ENCODE measurements at regions not wholly inside any gene's neighbourhood (a gene's known extent, or its start where the extent isn't known, plus 50 kb on each side); places are given as distances from the start of the nearest gene placed in this dataset.

DNA sequence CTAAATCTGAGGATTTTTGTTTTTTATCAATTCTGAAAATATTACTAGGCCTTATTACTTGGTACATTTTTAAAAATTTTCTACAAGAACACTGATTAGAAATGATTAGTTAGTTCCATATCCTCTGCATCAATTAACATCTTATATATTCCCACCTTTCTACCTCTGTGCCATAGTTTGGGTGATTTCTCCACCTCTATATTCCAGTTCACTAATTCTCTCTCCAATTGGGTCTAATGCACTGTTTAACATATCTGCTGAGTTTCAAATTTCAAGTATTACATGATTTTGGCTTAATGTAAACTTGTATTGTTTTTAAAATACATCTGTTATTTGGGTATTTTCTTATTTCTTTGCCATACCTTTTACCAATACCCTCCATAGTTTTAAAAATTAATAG, 705.7 kb upstream of the SALL3 start:
- TF ChIP-seq, protein P1, sequence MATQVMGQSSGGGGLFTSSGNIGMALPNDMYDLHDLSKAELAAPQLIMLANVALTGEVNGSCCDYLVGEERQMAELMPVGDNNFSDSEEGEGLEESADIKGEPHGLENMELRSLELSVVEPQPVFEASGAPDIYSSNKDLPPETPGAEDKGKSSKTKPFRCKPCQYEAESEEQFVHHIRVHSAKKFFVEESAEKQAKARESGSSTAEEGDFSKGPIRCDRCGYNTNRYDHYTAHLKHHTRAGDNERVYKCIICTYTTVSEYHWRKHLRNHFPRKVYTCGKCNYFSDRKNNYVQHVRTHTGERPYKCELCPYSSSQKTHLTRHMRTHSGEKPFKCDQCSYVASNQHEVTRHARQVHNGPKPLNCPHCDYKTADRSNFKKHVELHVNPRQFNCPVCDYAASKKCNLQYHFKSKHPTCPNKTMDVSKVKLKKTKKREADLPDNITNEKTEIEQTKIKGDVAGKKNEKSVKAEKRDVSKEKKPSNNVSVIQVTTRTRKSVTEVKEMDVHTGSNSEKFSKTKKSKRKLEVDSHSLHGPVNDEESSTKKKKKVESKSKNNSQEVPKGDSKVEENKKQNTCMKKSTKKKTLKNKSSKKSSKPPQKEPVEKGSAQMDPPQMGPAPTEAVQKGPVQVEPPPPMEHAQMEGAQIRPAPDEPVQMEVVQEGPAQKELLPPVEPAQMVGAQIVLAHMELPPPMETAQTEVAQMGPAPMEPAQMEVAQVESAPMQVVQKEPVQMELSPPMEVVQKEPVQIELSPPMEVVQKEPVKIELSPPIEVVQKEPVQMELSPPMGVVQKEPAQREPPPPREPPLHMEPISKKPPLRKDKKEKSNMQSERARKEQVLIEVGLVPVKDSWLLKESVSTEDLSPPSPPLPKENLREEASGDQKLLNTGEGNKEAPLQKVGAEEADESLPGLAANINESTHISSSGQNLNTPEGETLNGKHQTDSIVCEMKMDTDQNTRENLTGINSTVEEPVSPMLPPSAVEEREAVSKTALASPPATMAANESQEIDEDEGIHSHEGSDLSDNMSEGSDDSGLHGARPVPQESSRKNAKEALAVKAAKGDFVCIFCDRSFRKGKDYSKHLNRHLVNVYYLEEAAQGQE (IDR thresholded peaks at IDR 0.05; ENCODE audit: insufficient read depth in 1 of 2, low read depth in 2 of 2, low read length in 2 of 2), result no peak
- TF ChIP-seq FOXP2 (optimal IDR thresholded peaks at IDR 0.05; ENCODE audit: borderline replicate concordance, extremely low read depth, extremely low read length, insufficient read depth) (no peak), POLR2AphosphoS5 (IDR thresholded peaks at IDR 0.05; ENCODE audit: low read depth, low read length) (no peak), SIN3A (IDR thresholded peaks at IDR 0.05; ENCODE audit: borderline replicate concordance, insufficient read depth, low read length) (no peak), TAF1 (IDR thresholded peaks at IDR 0.05; ENCODE audit: borderline replicate concordance, insufficient read depth, low read length) (no peak)

DNA sequence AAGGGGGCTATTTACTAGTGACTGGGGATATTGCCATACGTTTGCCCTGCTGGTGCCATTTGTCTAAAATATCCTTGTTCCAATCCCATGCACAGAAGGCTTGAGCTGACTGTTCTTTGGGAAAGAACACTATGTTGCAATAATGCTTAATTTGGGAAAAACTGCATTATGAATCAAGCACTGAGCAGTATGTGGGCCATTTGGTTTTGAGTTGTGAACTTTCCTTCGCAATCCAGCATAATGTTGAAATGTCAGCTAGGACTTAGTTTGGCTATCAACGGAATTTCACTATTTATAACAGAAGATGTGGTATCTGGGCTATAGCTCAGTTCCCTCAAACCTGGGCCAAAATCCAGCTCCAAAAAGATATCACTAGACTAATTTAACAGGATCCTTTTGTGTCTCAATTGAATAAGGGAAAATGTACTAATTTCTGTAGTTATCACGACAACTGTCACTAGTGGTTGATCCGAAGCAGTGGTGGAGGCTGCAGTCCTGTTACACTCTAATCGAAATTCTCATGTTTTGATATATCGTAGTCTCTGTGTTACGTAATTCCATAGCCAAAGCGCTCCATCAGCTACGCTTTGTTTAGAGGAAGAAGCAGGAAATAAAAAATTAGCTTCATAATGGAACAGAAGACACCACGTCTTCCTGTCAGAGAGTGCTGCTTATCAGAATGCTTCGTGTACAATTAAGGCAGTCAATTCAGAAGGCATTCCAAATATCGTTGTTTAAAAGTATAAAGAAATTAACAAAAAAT, 686.8 kb upstream of the SALL3 start:
- TF ChIP-seq TAF1 (IDR thresholded peaks at IDR 0.05; ENCODE audit: borderline replicate concordance, insufficient read depth, low read length) (no peak), POLR2AphosphoS5 (IDR thresholded peaks at IDR 0.05; ENCODE audit: low read depth, low read length) (no peak), SIN3A (IDR thresholded peaks at IDR 0.05; ENCODE audit: borderline replicate concordance, insufficient read depth, low read length) (no peak), FOXP2 (optimal IDR thresholded peaks at IDR 0.05; ENCODE audit: borderline replicate concordance, extremely low read depth, extremely low read length, insufficient read depth) (no peak)
- TF ChIP-seq, protein P1 (IDR thresholded peaks at IDR 0.05; ENCODE audit: insufficient read depth in 1 of 2, low read depth in 2 of 2, low read length in 2 of 2), result no peak

DNA sequence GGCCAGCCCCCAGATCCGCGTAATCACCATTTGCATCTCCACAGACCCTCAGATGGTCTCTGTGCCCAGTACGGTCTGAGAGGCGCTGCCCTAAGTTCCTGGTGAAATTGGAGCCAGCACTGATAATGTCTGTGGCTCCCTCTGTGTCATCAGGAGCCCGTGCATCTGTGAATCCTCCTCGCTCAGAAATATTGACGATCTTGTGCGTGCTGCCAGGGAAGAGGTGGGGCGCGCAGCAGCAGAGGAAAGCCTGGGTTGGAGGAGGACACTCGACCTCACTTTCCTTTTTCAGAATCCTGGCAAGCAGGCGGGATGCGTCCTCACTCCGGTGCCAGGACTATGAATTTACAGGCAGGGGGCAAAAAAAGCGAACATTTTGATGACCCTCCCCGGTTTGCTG, 686.1 kb upstream of the SALL3 start:
- TF ChIP-seq SIN3A (IDR thresholded peaks at IDR 0.05; ENCODE audit: borderline replicate concordance, insufficient read depth, low read length) (no peak), TAF1 (IDR thresholded peaks at IDR 0.05; ENCODE audit: borderline replicate concordance, insufficient read depth, low read length) (no peak), FOXP2 (optimal IDR thresholded peaks at IDR 0.05; ENCODE audit: borderline replicate concordance, extremely low read depth, extremely low read length, insufficient read depth) (no peak), POLR2AphosphoS5 (IDR thresholded peaks at IDR 0.05; ENCODE audit: low read depth, low read length) (no peak)
- TF ChIP-seq, protein P1 (IDR thresholded peaks at IDR 0.05; ENCODE audit: insufficient read depth in 1 of 2, low read depth in 2 of 2, low read length in 2 of 2), result no peak

DNA sequence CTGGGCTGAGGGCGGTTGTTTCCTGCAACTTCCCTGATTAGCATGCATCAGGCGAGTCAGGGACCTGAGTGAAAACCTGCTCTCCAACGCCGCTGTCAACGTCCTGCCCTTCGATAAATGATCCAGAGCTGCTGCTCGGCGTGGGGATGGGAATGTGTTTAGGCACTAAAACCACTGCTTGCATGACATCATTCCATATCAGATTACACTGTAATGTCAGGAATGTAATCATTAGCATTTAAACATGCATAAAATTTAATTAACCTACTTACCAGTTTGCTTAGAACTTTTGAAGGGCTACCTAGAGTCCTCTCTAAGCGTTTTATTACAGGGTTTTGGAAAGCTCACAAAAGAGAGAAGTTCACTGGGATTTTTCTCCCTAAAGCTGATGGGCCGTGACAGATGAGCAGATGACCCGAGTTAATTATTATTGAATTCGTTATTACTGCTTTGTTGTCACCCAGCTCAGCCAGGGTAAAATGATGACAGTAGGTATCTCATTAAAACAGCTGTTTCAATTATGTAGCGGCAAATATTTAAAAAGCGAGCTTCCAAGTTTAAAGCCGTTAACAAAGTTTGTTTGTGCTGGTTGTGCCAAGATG, 685.6 kb upstream of the SALL3 start:
- TF ChIP-seq SIN3A (IDR thresholded peaks at IDR 0.05; ENCODE audit: borderline replicate concordance, insufficient read depth, low read length) (no peak), TAF1 (IDR thresholded peaks at IDR 0.05; ENCODE audit: borderline replicate concordance, insufficient read depth, low read length) (no peak), POLR2AphosphoS5 (IDR thresholded peaks at IDR 0.05; ENCODE audit: low read depth, low read length) (no peak), FOXP2 (optimal IDR thresholded peaks at IDR 0.05; ENCODE audit: borderline replicate concordance, extremely low read depth, extremely low read length, insufficient read depth) (no peak)
- TF ChIP-seq, protein P1 (IDR thresholded peaks at IDR 0.05; ENCODE audit: insufficient read depth in 1 of 2, low read depth in 2 of 2, low read length in 2 of 2), result no peak
